ENCODE measurements at regions not wholly inside any gene's neighbourhood (a gene's known extent, or its start where the extent isn't known, plus 50 kb on each side); places are given as distances from the start of the nearest gene placed in this dataset.

GRCh38 chr2:6078414-6078813, 386.2 kb downstream of the SOX11 start:
- no peak for TF ChIP-seq CTCF (optimal IDR thresholded peaks at IDR 0.05 in 1 of 3, IDR thresholded peaks at IDR 0.05 in 1 of 3, conservative IDR thresholded peaks at IDR 0.05 in 1 of 3; ENCODE audit: extremely low read depth in 1 of 3, insufficient read depth in 2 of 3, low read length in 3 of 3)
- no peak for TF ChIP-seq EZH2 (IDR thresholded peaks at IDR 0.05; ENCODE audit: low read length)
